Heart right ventricle (tissue), 16 donors: ENCODE measurements at regions not wholly inside any gene's neighbourhood (a gene's known extent, or its start where the extent isn't known, plus 50 kb on each side); places are given as distances from the start of the nearest gene placed in this dataset.

Source experiments
- ATAC-seq, 8 donors: fragments of 200-7000 bp; cut with Tn5 transposase; one replicate each; pipeline ENCODE4 v1.9.1; 2020; ENCODE audit warnings: mild to moderate bottlenecking in 8 of 8, moderate library complexity in 8 of 8, moderate number of reproducible peaks in 1 of 8
- DNase-seq, 2 donors: peaks; one replicate each; pipeline ENCODE4 v3.0.0-alpha.2; 2020
- H3K27ac ChIP-seq, 10 donors: fragments of 200-600 bp; sonication (generic) in 2 of 10; one replicate each; pipeline versions ENCODE4 v1.5.0 to v1.8.0; 2020 to 2022; ENCODE audit warnings: mild to moderate bottlenecking in 3 of 10
- H3K27me3 ChIP-seq, 7 donors: fragments of 200-600 bp; one replicate each; pipeline ENCODE4 v1.8.0; 2021 to 2022; ENCODE audit warnings: mild to moderate bottlenecking in 2 of 7
- H3K36me3 ChIP-seq, 9 donors: fragments of 200-600 bp; sonication (generic) in 1 of 9; one replicate each; pipeline versions ENCODE4 v1.5.0 to v1.8.0; 2020 to 2022; ENCODE audit warnings: mild to moderate bottlenecking in 2 of 9
- H3K4me1 ChIP-seq, 9 donors: fragments of 200-600 bp; sonication (generic) in 1 of 9; one replicate each; pipeline versions ENCODE4 v1.5.0 to v1.8.0; 2020 to 2022; ENCODE audit warnings: mild to moderate bottlenecking in 4 of 9
- H3K4me3 ChIP-seq, 10 donors: fragments of 200-600 bp; sonication (generic) in 2 of 10; one replicate each; pipeline versions ENCODE4 v1.5.0 to v1.8.0; 2020 to 2022; ENCODE audit warnings: mild to moderate bottlenecking in 7 of 10, moderate library complexity in 2 of 10
- H3K9me3 ChIP-seq, 11 donors: fragments of 200-600 bp in 10 of 11; sonication (generic) in 2 of 11; one replicate each; pipeline versions ENCODE4 v1.5.0 to v1.8.0; 2013 to 2022; ENCODE audit warnings: mild to moderate bottlenecking in 2 of 11, control low read depth in 1 of 11, moderate library complexity in 1 of 11
- CTCF ChIP-seq, 9 donors: fragments of 200-600 bp; sonication (generic) in 2 of 9; IDR thresholded peaks; one replicate each; pipeline versions ENCODE4 v1.5.0 to v1.8.0; 2021 to 2022; ENCODE audit warnings: antibody characterized with exemption in 9 of 9, mild to moderate bottlenecking in 5 of 9, moderate library complexity in 1 of 9
- WGBS, 2 donors: extraction: QIAGEN DNeasy Blood & Tissue Kit; methylation state at CpG; one replicate each; pipeline ENCODE4 v1.1.7; 2013; ENCODE audit warnings: inconsistent platforms in 1 of 2; 5-methylcytosine and 5-hydroxymethylcytosine counted together
- intact Hi-C, 10 donors: fragments of 100-400 bp; cut with DNase I; formaldehyde crosslinking; loops; one replicate each; pipeline versions ENCODE4 v1.11.1 to v1.14.2; 2022
- donor health status: Arrhythmogenic right ventricular cardiomyopathy.
- donor health status: ischemic (EF 13 %, LVEDD 7.1; RV severe dilation, severe dysfunction).
- donor health status: healthy with polysubstance abuse.
- donor health status: DM: no; HTN: yes; CAD: no.
- donor health status: DM: no; HTN: no; CAD: no.
- donor health status: ischemic (EF 25% LVEDD 6.9; RV normal size, moderate dysfunction).
- donor health status: ischemic (EF 25% LVEDD 5.7; RV mildly dilated, moderate dysfunction).
- donor health status: healthy.
- donor health status: DM: yes; HTN: yes; CAD: no.
- donor health status: Ischemic cardiomyopathy.
- donor health status: ischemic (EF 35%, LVEDD 5.7; RV mildly dilated, moderate dysfunction).
- donor health status: nonischemic (EF 11% LVEDD 7.7; RV severe dilation, severe dysfunction).
- donor health status: DM: yes; HTN: yes; CAD: no.
- donor health status: PGD.
- donor health status: ischemic (EF 29% LVEDD 5.4; RV normal size, mild dysfunction).
- donor health status: nonischemic (EF 23%, LVEDD 6.1; RV moderate dilation, normal function).

- no peak for ATAC-seq
- Histone ChIP-seq H3K27me3 (peaks cover 0 to 4% (median 0%) of the 10 kb centered on the region in 7 donors), H3K9me3 (no peaks in the 10 kb centered on the region), H3K36me3 (no peaks in the 10 kb centered on the region), H3K4me1 (no peaks in the 10 kb centered on the region), H3K4me3 (no peak overlapping the region), H3K27ac (no peak overlapping the region)
- TF ChIP-seq CTCF (IDR thresholded peaks at IDR 0.05), result no peak
- intact Hi-C loops, result no loop called here
- WGBS, 2 donors, result 78 to 79% methylated on average over 3 of the region's 3 CpGs
- DNase-seq, result no peak
Observed at GRCh38 chr1:239926184-239926583, 165.5 kb upstream of the FMN2 start.

- Histone ChIP-seq H3K4me1 (no peaks in the 10 kb centered on the region), H3K27ac (no peak overlapping the region), H3K27me3 (peaks cover 0 to 4% (median 0%) of the 10 kb centered on the region in 7 donors), H3K4me3 (no peak overlapping the region), H3K9me3 (no peaks in the 10 kb centered on the region), H3K36me3 (no peaks in the 10 kb centered on the region)
- 86 to 91% methylated on average over 6 of the region's 6 CpGs for WGBS, 2 donors
- no peak for TF ChIP-seq CTCF (IDR thresholded peaks at IDR 0.05)
- ATAC-seq (no peak), DNase-seq (no peak)
- intact Hi-C loops, result no loop called here
Observed at GRCh38 chr1:239929317-239929716, 162.4 kb upstream of the FMN2 start.

GRCh38 chr1:239930686-239931262, 160.9 kb upstream of the FMN2 start:
- Histone ChIP-seq H3K4me3 (no peak overlapping the region), H3K27me3 (no peaks in the 10 kb centered on the region), H3K36me3 (no peaks in the 10 kb centered on the region), H3K9me3 (no peaks in the 10 kb centered on the region), H3K4me1 (no peaks in the 10 kb centered on the region), H3K27ac (no peak overlapping the region)
- WGBS, 2 donors, result 65 to 75% methylated on average over 3 of the region's 3 CpGs
- intact Hi-C loops, result no loop called here
- TF ChIP-seq CTCF (IDR thresholded peaks at IDR 0.05), result no peak
- ATAC-seq (no peak), DNase-seq (no peak)

GRCh38 chr1:239931341-239931740, 160.3 kb upstream of the FMN2 start:
- intact Hi-C loops, result no loop called here

More at GRCh38 chr1:239931341-239931740, 160.3 kb upstream of the FMN2 start:
- no peak for TF ChIP-seq CTCF (IDR thresholded peaks at IDR 0.05)
- Histone ChIP-seq H3K9me3 (no peaks in the 10 kb centered on the region), H3K4me3 (no peak overlapping the region), H3K4me1 (no peaks in the 10 kb centered on the region), H3K27me3 (no peaks in the 10 kb centered on the region), H3K27ac (no peak overlapping the region), H3K36me3 (no peaks in the 10 kb centered on the region)
- DNase-seq (no peak), ATAC-seq (no peak)
- WGBS, 2 donors, result 76 to 81% methylated on average over 6 of the region's 6 CpGs
